ENCODE measurements at regions not wholly inside any gene's neighbourhood (a gene's known extent, or its start where the extent isn't known, plus 50 kb on each side); places are given as distances from the start of the nearest gene placed in this dataset.

GRCh38 chr6:14807130-14807529, 438.7 kb upstream of the JARID2 start:
- Histone ChIP-seq H4K20me1 (ENCODE audit: insufficient read depth, low read length) (no peaks in the 10 kb centered on the region), H3K79me2 (ENCODE audit: insufficient read depth, low read length) (no peaks in the 10 kb centered on the region), H3K4me2 (ENCODE audit: low read length) (no peak overlapping the region), H3K27ac (ENCODE audit: low read depth, low read length) (no peak overlapping the region), H3K9ac (ENCODE audit: low read length) (no peak overlapping the region), H3K4me1 (ENCODE audit: insufficient read depth, low read length) (peaks cover 6% of the 10 kb centered on the region), H2AFZ (ENCODE audit: low read depth, low read length) (no peak overlapping the region), H3K9me3 (ENCODE audit: insufficient read depth, low read depth, low read length) (no peaks in the 10 kb centered on the region), H3K4me3 (ENCODE audit: insufficient read depth, low read depth, low read length) (no peak overlapping the region), H3K27me3 (ENCODE audit: insufficient read depth, low read length) (no peaks in the 10 kb centered on the region), H3K36me3 (ENCODE audit: insufficient read depth, low read length) (no peaks in the 10 kb centered on the region)
- H3K4me1 Mint-ChIP-seq (ENCODE audit: low read depth, unreplicated experiment), result peaks cover 27% of the 10 kb centered on the region
- no peak for TF ChIP-seq EZH2 (IDR thresholded peaks at IDR 0.05; ENCODE audit: insufficient read depth, low read length)
- TF ChIP-seq, protein P1, sequence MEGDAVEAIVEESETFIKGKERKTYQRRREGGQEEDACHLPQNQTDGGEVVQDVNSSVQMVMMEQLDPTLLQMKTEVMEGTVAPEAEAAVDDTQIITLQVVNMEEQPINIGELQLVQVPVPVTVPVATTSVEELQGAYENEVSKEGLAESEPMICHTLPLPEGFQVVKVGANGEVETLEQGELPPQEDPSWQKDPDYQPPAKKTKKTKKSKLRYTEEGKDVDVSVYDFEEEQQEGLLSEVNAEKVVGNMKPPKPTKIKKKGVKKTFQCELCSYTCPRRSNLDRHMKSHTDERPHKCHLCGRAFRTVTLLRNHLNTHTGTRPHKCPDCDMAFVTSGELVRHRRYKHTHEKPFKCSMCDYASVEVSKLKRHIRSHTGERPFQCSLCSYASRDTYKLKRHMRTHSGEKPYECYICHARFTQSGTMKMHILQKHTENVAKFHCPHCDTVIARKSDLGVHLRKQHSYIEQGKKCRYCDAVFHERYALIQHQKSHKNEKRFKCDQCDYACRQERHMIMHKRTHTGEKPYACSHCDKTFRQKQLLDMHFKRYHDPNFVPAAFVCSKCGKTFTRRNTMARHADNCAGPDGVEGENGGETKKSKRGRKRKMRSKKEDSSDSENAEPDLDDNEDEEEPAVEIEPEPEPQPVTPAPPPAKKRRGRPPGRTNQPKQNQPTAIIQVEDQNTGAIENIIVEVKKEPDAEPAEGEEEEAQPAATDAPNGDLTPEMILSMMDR (IDR thresholded peaks at IDR 0.05; ENCODE audit: insufficient read depth, low read depth, low read length), result no peak
- FAIRE-seq, result no peak
- DNase-seq (ENCODE audit: low read depth), result no peak
- peaks cover 4% of the 10 kb centered on the region for H3K9me3 Mint-ChIP-seq (ENCODE audit: unreplicated experiment)
- H3K27ac Mint-ChIP-seq (ENCODE audit: unreplicated experiment), result no peak overlapping the region
- no peak overlapping the region for H3K4me3 Mint-ChIP-seq (ENCODE audit: unreplicated experiment)
- peaks cover 3% of the 10 kb centered on the region for H3K27me3 Mint-ChIP-seq (ENCODE audit: low read depth, unreplicated experiment)
- H3K36me3 Mint-ChIP-seq (ENCODE audit: low read depth, unreplicated experiment), result no peaks in the 10 kb centered on the region

DNA sequence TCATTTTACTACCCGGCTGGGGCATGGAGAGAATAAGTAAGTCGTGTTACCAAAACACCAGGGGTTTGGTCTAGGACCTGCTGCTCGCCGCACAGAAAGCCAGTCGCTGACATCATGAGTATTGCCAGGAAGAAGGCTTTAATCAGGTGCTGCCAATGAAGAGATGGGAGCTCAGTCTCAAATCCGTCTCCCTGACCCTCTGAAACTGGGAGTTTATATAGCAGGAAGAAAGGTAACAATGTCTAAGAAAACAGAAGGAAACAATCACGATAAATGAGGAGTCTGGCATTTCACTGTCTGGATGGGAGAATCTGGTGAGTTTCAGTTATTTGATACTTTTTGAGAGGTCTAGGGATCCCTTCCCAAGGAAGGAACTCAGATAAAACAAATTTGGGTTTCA, 437.9 kb upstream of the JARID2 start:
- H3K4me1 ChIP-seq (ENCODE audit: insufficient read depth, low read length), result peaks cover 6% of the 10 kb centered on the region
- no peak overlapping the region for H3K4me3 Mint-ChIP-seq (ENCODE audit: unreplicated experiment)
- TF ChIP-seq EZH2 (IDR thresholded peaks at IDR 0.05; ENCODE audit: insufficient read depth, low read length), result no peak
- TF ChIP-seq, protein P1 (IDR thresholded peaks at IDR 0.05; ENCODE audit: insufficient read depth, low read depth, low read length), result no peak
- H3K4me2 ChIP-seq (ENCODE audit: low read length), result no peak overlapping the region
- FAIRE-seq (no peak), DNase-seq (ENCODE audit: low read depth) (no peak)
- no peaks in the 10 kb centered on the region for H3K9me3 ChIP-seq (ENCODE audit: insufficient read depth, low read depth, low read length)
- no peaks in the 10 kb centered on the region for H4K20me1 ChIP-seq (ENCODE audit: insufficient read depth, low read length)
- H3K9ac ChIP-seq (ENCODE audit: low read length), result no peak overlapping the region
- no peak overlapping the region for H3K27ac Mint-ChIP-seq (ENCODE audit: unreplicated experiment)
- peaks cover 19% of the 10 kb centered on the region for H3K4me1 Mint-ChIP-seq (ENCODE audit: low read depth, unreplicated experiment)
- H3K27me3 Mint-ChIP-seq (ENCODE audit: low read depth, unreplicated experiment), result peaks cover 3% of the 10 kb centered on the region
- H3K27me3 ChIP-seq (ENCODE audit: insufficient read depth, low read length), result no peaks in the 10 kb centered on the region
- no peaks in the 10 kb centered on the region for H3K36me3 Mint-ChIP-seq (ENCODE audit: low read depth, unreplicated experiment)
- H2AFZ ChIP-seq (ENCODE audit: low read depth, low read length), result no peak overlapping the region
- no peak overlapping the region for H3K4me3 ChIP-seq (ENCODE audit: insufficient read depth, low read depth, low read length)
- no peaks in the 10 kb centered on the region for H3K79me2 ChIP-seq (ENCODE audit: insufficient read depth, low read length)
- no peak overlapping the region for H3K27ac ChIP-seq (ENCODE audit: low read depth, low read length)
- no peaks in the 10 kb centered on the region for H3K36me3 ChIP-seq (ENCODE audit: insufficient read depth, low read length)
- peaks cover 4% of the 10 kb centered on the region for H3K9me3 Mint-ChIP-seq (ENCODE audit: unreplicated experiment)

GRCh38 chr6:14810021-14810420, 435.8 kb upstream of the JARID2 start:
- Mint-ChIP-seq H3K36me3 (ENCODE audit: low read depth, unreplicated experiment) (no peaks in the 10 kb centered on the region), H3K27me3 (ENCODE audit: low read depth, unreplicated experiment) (peaks cover 3% of the 10 kb centered on the region), H3K27ac (ENCODE audit: unreplicated experiment) (no peak overlapping the region), H3K9me3 (ENCODE audit: unreplicated experiment) (peaks cover 4% of the 10 kb centered on the region), H3K4me3 (ENCODE audit: unreplicated experiment) (no peak overlapping the region), H3K4me1 (ENCODE audit: low read depth, unreplicated experiment) (peaks cover 6% of the 10 kb centered on the region)
- Histone ChIP-seq H3K4me3 (ENCODE audit: insufficient read depth, low read depth, low read length) (no peak overlapping the region), H3K9ac (ENCODE audit: low read length) (no peak overlapping the region), H2AFZ (ENCODE audit: low read depth, low read length) (no peak overlapping the region), H3K27ac (ENCODE audit: low read depth, low read length) (no peak overlapping the region), H3K4me2 (ENCODE audit: low read length) (no peak overlapping the region), H4K20me1 (ENCODE audit: insufficient read depth, low read length) (no peaks in the 10 kb centered on the region), H3K9me3 (ENCODE audit: insufficient read depth, low read depth, low read length) (no peaks in the 10 kb centered on the region), H3K27me3 (ENCODE audit: insufficient read depth, low read length) (no peaks in the 10 kb centered on the region), H3K36me3 (ENCODE audit: insufficient read depth, low read length) (no peaks in the 10 kb centered on the region), H3K4me1 (ENCODE audit: insufficient read depth, low read length) (peaks cover under 1% of the 10 kb centered on the region), H3K79me2 (ENCODE audit: insufficient read depth, low read length) (no peaks in the 10 kb centered on the region)
- no peak for DNase-seq (ENCODE audit: low read depth)
- TF ChIP-seq, protein P1 (IDR thresholded peaks at IDR 0.05; ENCODE audit: insufficient read depth, low read depth, low read length), result no peak
- TF ChIP-seq EZH2 (IDR thresholded peaks at IDR 0.05; ENCODE audit: insufficient read depth, low read length), result no peak
- no peak for FAIRE-seq
